GM21381 (cell line): ENCODE measurements at regions not wholly inside any gene's neighbourhood (a gene's known extent, or its start where the extent isn't known, plus 50 kb on each side); places are given as distances from the start of the nearest gene placed in this dataset.
"Not testable (repeated sequence)": the region's sequence is repeated elsewhere in the genome, so short reads cannot be mapped to it uniquely, and the experiment has no call there.

ENCODE experiments used
- ATAC-seq: cut with Tn5 transposase; IDR thresholded peaks from one replicate; pipeline ENCODE4 v1.9.1; 2021; ENCODE audit warnings: mild to moderate bottlenecking, moderate library complexity; ENCODE audit not compliant: unreplicated experiment

- ATAC-seq = not testable (repeated sequence)
These were observed 321.0 kb upstream of the FRG1 start for GRCh38 chr4:189619441-189620250.

DNA sequence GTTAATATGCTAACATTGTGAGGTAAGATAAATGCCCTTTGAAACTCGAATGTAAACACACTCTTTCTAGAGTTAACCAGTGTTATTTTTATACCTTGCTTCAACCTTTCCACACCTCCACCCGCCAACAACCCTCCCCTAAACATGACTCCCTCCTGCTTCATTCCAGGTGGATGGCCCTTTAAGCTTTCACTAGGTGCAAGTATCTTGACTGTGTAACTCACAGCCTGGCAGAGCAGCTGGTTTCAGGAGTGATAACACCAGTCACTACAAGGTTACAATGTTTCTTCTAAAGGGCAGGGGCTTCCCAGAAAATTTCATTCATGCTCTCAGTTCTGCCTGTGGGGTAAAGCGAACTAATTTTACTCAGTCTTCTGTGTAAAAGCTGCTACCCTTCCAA is 318.1 kb upstream of the FRG1 start:
- ATAC-seq = not testable (repeated sequence)

- not testable (repeated sequence) for ATAC-seq
These were observed 313.6 kb upstream of the FRG1 start for GRCh38 chr4:189627041-189627440.

- not testable (repeated sequence) for ATAC-seq
These were observed 310.9 kb upstream of the FRG1 start for GRCh38 chr4:189629733-189630132.

DNA sequence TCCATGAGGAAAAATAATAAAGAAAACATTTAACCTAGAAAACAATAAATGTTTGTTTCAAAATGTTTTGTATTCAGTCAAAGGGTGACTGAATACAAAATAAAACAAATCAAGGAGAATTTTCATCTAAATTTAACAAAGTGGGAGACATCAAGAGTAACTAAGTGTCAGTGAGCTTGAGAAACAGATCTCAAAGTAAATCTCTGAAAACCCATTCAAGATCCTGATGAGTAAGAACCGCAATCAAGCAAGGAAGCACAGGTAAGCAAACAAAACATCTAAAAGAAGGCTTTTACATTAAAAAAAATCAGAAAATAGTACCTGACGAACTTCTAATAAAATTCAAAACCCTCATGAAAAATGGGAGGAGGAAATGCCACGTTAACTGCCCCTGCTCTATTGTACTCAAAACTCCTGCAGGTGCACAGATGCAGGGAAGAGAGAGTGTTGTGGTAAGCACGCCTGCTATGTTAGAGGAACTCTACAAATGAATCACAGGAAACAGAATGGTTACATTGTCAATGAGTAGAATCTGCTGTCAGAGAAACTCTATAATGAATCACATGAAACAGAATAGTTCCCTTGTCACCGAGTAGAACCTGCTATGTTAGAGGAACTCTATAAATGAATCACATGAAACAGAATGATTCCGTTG is 309.6 kb upstream of the FRG1 start:
- not testable (repeated sequence) for ATAC-seq

- ATAC-seq = not testable (repeated sequence)
These were observed 309.1 kb upstream of the FRG1 start for GRCh38 chr4:189631568-189631916.

DNA sequence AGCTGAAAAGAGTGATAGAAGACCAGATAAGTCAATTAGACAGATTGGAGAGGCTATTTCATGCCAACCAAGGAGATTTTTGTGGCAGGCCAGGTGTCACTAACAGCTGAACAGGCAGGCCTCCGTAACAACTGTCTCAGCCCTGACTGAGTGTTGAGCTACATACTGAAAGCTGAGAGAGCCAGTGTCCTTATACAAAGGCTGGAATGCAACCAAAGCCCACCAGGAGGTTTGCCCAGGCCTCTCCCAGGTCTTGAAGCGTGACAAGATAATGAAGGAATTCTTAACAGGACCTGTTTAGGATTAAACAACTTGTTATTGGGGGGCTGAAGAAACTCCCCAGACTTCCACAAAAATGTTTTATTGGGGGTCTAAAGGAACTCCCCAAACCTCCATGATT is 290.2 kb upstream of the FRG1 start:
- ATAC-seq = not testable (repeated sequence)

DNA sequence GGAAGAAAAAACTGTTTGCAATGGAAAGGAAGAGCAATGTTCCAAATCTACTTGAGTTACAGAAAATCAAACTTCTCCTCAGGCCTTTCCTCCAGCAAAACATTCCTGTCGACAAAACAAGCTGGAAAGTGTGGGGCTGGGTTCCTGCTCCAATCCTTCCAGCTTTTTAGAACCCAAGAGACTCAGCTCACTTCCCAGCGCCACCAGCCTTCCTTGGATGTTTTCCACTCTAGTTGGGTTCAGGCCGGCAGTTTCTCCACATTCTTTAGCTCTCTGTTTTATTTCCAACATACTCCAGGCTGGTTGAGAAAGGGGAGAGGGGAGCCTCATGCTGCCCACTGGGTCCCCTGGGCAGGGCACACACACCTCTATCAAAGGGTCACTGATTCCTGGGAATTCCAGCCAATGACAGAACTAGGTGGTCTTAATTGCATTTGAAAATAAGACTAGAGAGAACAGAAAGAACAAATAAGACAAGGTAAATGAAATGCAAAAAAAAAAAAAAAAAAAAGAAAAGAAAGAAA is 287.5 kb upstream of the FRG1 start:
- ATAC-seq = not testable (repeated sequence)

- not testable (repeated sequence) for ATAC-seq
These were observed 286.7 kb upstream of the FRG1 start for GRCh38 chr4:189653983-189654382.

GRCh38 chr4:189654396-189654795 is 286.3 kb upstream of the FRG1 start:
- not testable (repeated sequence) for ATAC-seq

- not testable (repeated sequence) for ATAC-seq
These were observed 284.9 kb upstream of the FRG1 start for GRCh38 chr4:189655817-189656216.

DNA sequence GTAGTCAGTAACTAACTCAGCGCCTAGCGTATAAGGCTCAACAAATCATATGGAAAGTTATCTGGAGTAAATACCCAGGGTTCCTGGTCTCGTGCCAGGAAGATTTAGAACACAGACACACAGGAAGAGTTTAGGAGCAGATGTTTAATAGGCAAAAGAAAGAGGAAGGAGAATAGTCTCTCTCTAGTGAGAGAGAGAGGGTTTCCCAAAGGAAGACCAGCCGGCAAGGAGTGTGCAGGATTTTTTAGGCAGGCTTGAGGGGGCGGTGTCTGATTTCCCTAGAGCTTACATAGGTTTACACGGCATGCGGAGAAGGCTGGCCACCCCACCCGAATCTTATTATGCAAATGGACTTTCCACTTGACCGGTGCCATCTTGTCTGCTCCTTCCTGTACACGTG is 284.0 kb upstream of the FRG1 start:
- no peak for ATAC-seq

- not testable (repeated sequence) for ATAC-seq
These were observed 282.4 kb upstream of the FRG1 start for GRCh38 chr4:189658259-189658658.

DNA sequence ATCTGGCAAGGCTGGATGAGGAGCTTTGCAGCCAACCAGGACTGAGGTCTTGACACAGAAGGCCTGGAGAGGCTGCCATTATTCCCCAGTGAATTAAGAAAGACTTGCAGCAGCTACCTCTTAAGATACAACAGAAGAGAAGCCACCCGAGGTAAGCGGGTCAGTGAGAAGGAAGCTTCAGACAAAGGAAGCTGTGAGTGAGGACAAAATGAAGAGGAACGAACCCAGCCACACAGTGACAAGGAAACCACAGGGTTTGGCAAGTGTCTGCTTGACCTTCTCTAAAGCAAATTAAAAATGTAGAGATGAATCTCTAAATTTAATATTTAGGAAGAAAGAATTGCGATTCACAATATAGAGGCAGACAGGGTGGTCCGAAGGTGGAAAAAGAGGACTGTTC is 281.8 kb upstream of the FRG1 start:
- not testable (repeated sequence) for ATAC-seq

- no peak for ATAC-seq
These were observed 281.4 kb upstream of the FRG1 start for GRCh38 chr4:189659287-189659686.

DNA sequence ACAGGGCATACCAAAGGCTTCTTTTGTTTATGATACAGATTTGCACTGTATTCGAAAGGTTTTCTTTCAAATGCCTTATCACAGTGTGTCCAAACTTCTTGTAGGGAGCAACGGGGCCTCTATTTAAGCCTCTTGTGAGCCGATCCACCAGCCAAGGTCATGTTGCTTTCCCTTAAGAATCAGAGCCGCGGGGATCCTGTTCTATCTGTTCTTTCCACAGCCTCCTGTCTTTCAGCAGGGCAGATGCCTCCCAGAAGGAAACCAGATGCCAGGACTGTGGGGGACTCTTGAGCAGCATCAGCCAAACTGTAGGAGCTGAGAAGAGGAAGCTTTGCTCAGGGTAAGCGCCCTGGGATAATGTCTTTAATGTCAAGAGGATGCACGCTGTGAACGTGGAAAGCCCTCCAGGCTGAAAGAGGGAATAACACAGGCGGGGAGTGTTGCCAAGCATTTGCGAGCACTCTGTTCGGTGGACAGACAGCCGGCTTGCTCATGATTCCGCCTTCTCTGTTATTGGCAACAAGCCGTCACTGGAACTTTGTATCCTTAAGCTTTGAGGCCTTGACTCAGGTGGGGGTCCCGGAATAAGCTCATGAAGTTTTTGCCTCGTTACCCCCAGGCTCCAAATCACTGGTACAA is 279.8 kb upstream of the FRG1 start:
- no peak for ATAC-seq

- ATAC-seq = no peak
These were observed 275.9 kb upstream of the FRG1 start for GRCh38 chr4:189664693-189665250.

DNA sequence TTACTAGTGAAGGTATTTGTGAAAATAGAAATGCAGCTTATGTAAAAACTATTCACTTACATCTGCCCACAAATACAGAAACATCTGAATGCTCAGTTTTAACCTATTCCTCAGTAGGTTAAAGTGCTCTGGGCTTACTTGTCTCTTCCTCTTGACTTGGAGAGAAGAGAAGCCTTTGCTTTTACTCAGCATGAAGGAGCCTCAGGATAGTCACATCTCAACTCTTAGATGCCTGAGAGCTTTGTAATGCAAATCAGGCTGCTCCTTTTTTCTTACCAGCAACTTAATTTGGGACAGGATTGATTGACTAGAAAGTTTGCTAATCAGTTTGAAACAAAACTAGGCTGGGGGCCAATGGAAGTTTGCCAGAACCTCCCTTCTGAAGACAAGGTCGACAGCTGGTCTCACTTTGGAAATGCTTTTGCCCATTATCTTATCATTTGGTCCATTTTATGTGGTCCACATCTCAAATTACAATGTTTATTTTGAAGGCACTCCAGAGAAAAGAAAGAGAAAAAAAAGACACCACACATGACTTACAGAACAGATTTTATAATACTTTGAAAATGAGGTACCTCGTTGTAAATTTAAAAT is 274.9 kb upstream of the FRG1 start:
- ATAC-seq = not testable (repeated sequence)

DNA sequence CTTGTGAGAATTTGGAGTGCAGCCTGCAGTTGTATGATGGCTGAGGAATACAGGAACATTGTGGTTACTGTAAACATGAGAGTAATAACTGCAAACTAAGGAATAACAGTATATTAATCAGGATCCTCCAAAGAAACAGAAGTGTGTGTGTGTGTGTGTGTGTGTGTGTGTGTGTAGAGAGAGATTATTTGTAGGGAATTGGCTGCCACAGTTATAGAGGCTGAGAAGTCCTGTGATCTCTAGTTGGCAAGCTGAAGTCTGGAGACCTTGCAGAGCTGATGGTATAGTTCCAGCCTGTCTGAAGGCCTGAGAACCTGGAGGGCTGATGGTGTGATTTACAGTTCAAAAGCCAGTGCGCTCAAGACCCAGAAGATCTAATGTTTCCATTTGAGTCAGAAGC is 273.3 kb upstream of the FRG1 start:
- not testable (repeated sequence) for ATAC-seq

- ATAC-seq = not testable (repeated sequence)
These were observed 242.9 kb upstream of the FRG1 start for GRCh38 chr4:189697675-189698245.
